Upper lobe of left lung (tissue), 6 donors: ENCODE measurements at regions not wholly inside any gene's neighbourhood (a gene's known extent, or its start where the extent isn't known, plus 50 kb on each side); places are given as distances from the start of the nearest gene placed in this dataset.

Source experiments
- ATAC-seq, 2 donors: fragments of 200-7000 bp; cut with Tn5 transposase; one replicate each; pipeline ENCODE4 v1.9.1; 2022; ENCODE audit warnings: mild to moderate bottlenecking in 2 of 2, moderate library complexity in 2 of 2; ENCODE audit not compliant: low FRiP score in 2 of 2
- DNase-seq, 2 donors: peaks; one replicate each; pipeline ENCODE4 v3.0.0-alpha.2; 2019 to 2020
- H3K27ac ChIP-seq, 4 donors: fragments of 200-600 bp; sonication (generic); one replicate each; pipeline ENCODE4 v1.5.1; 2016 to 2019
- H3K27me3 ChIP-seq, 4 donors: fragments of 200-600 bp; sonication (generic); one replicate each; pipeline ENCODE4 v1.5.1; 2017 to 2019
- H3K36me3 ChIP-seq, 4 donors: fragments of 200-600 bp; sonication (generic); one replicate each; pipeline ENCODE4 v1.5.1; 2016 to 2019
- H3K4me1 ChIP-seq, 4 donors: fragments of 200-600 bp; sonication (generic); one replicate each; pipeline ENCODE4 v1.5.1; 2018 to 2019
- H3K4me3 ChIP-seq, 4 donors: fragments of 200-600 bp; sonication (generic); one replicate each; pipeline ENCODE4 v1.5.1; 2017 to 2019; ENCODE audit warnings: mild to moderate bottlenecking in 2 of 4, moderate library complexity in 1 of 4
- H3K9me3 ChIP-seq, 4 donors: fragments of 200-600 bp; sonication (generic); one replicate each; pipeline ENCODE4 v1.5.1; 2018 to 2019
- EP300 ChIP-seq, 4 donors: sonication (generic); formaldehyde crosslinking; IDR thresholded peaks; one replicate each; pipeline ENCODE4 v1.5.1; 2017; ENCODE audit warnings: antibody characterized with exemption in 4 of 4, control low read depth in 2 of 4
- POLR2A ChIP-seq, 4 donors: fragments of 450-650 bp; IDR thresholded peaks; one replicate each; pipeline ENCODE4 v1.5.1; 2016 to 2017; ENCODE audit warnings: antibody characterized with exemption in 4 of 4, mild to moderate bottlenecking in 2 of 4
- POLR2AphosphoS5 ChIP-seq, 2 donors: sonication (generic); formaldehyde crosslinking; IDR thresholded peaks; one replicate each; pipeline ENCODE4 v1.5.1; 2017; ENCODE audit warnings: antibody characterized with exemption in 2 of 2
- WGBS, 2 donors: methylation state at CpG; one replicate each; pipeline ENCODE4 v1.1.5; 2017 to 2018; 5-methylcytosine and 5-hydroxymethylcytosine counted together
- TF ChIP-seq, protein P1 (sequence below), 6 experiments: fragments of 450-650 bp in 4 of 6; fragments of 200-600 bp in 2 of 6; sonication (generic) in 2 of 6; IDR thresholded peaks; one replicate each; pipeline ENCODE4 v1.5.1; 2016 to 2019; ENCODE audit warnings: antibody characterized with exemption in 6 of 6
- donor health status: DM: no; HTN: no; CAD: no; lungs with moderate emphysema.
- donor health status: DM: no; HTN: yes; CAD: no; lungs with severe emphysema.

DNA sequence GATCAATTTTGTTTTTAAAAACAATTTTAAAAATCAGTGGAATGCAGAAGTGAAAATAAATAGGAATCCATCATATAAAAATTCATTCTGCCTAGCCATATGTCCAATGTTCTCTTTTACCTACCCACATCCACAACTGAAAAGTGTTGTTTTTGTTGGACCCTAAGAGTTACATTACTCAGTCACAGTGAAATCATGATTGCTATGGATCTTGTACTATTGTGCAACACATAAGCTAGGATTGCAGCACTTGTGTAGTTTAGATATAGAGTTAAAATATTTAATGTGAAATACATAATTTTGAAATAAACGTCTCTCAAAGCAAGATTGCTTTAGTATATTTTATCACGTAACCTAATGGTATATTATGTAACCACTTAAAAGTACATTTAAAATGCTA, 213.3 kb upstream of the CLEC14A start:
- no peak for ATAC-seq
- H3K4me3 ChIP-seq: no peak overlapping the region
- DNase-seq: no peak
- TF ChIP-seq EP300 (IDR thresholded peaks at IDR 0.05) (no peak), POLR2AphosphoS5 (IDR thresholded peaks at IDR 0.05) (no peak), POLR2A (IDR thresholded peaks at IDR 0.05) (no peak)
- TF ChIP-seq, protein P1, sequence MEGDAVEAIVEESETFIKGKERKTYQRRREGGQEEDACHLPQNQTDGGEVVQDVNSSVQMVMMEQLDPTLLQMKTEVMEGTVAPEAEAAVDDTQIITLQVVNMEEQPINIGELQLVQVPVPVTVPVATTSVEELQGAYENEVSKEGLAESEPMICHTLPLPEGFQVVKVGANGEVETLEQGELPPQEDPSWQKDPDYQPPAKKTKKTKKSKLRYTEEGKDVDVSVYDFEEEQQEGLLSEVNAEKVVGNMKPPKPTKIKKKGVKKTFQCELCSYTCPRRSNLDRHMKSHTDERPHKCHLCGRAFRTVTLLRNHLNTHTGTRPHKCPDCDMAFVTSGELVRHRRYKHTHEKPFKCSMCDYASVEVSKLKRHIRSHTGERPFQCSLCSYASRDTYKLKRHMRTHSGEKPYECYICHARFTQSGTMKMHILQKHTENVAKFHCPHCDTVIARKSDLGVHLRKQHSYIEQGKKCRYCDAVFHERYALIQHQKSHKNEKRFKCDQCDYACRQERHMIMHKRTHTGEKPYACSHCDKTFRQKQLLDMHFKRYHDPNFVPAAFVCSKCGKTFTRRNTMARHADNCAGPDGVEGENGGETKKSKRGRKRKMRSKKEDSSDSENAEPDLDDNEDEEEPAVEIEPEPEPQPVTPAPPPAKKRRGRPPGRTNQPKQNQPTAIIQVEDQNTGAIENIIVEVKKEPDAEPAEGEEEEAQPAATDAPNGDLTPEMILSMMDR (IDR thresholded peaks at IDR 0.05): no peak
- H3K36me3 ChIP-seq: no peaks in the 10 kb centered on the region
- H3K27ac ChIP-seq: no peak overlapping the region
- 70 to 76% methylated on average over 2 of the region's 2 CpGs for WGBS, 2 donors
- H3K27me3 ChIP-seq: no peaks in the 10 kb centered on the region
- H3K9me3 ChIP-seq: no peaks in the 10 kb centered on the region
- no peaks in the 10 kb centered on the region for H3K4me1 ChIP-seq

DNA sequence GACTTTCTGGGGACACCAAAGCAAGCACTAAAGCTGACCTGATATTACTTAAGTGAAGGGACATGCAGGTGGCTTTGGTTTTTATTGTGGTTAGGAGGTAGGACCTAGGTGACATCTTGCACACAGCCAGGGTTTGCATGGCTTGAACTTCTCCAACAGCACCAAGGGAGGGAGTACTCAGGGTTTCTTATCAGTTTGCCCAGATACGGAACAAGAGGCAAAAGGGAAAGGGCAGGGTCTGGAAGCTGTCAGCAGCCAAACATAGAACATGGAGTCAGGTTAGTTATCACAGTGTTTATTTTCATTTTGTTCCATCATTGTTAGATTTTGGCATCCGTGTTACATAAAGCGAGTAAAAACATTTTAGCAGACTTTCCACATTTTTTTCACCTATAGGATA, 186.3 kb upstream of the CLEC14A start:
- Histone ChIP-seq H3K27me3 (no peaks in the 10 kb centered on the region), H3K36me3 (no peaks in the 10 kb centered on the region), H3K4me3 (no peak overlapping the region), H3K27ac (no peak overlapping the region), H3K4me1 (no peaks in the 10 kb centered on the region), H3K9me3 (peaks cover 0 to 22% (median 7%) of the 10 kb centered on the region in 4 donors)
- WGBS, 2 donors: 40 to 42% methylated on average over 3 of the region's 3 CpGs
- DNase-seq (no peak), ATAC-seq (no peak)
- TF ChIP-seq POLR2AphosphoS5 (IDR thresholded peaks at IDR 0.05) (peak in 1 of 2 donors; percentile 74), EP300 (IDR thresholded peaks at IDR 0.05) (peak in 2 of 4 donors; percentile 85 to 89), POLR2A (IDR thresholded peaks at IDR 0.05) (no peak)
- TF ChIP-seq, protein P1 (IDR thresholded peaks at IDR 0.05): peak in 1 of 6 experiments; percentile 33

DNA sequence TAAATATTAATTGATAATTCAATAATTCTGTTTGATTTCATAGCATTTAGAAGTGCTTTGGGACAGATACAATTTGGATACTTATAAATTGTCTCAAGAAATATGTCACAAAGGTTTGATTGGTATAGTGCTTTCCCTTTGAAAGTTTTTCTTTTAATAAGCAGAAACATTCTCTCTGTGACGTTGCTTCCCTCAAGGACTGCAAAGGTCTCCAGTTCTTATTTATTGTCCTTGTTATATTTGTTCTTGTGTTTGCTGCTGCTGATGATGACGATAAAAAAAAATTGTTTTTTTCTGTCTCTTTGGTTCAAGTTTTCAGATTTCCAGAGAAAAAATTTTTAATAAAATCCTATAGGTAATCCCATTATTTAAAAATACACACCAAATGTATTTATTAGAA, 176.3 kb upstream of the CLEC14A start:
- Histone ChIP-seq H3K36me3 (no peaks in the 10 kb centered on the region), H3K27me3 (no peaks in the 10 kb centered on the region), H3K4me3 (no peak overlapping the region), H3K4me1 (no peaks in the 10 kb centered on the region), H3K9me3 (no peaks in the 10 kb centered on the region), H3K27ac (no peak overlapping the region)
- no peak for TF ChIP-seq EP300 (IDR thresholded peaks at IDR 0.05)
- TF ChIP-seq POLR2AphosphoS5 (IDR thresholded peaks at IDR 0.05): no peak
- 85 to 90% methylated on average over 2 of the region's 2 CpGs for WGBS, 2 donors
- DNase-seq (no peak), ATAC-seq (no peak)

DNA sequence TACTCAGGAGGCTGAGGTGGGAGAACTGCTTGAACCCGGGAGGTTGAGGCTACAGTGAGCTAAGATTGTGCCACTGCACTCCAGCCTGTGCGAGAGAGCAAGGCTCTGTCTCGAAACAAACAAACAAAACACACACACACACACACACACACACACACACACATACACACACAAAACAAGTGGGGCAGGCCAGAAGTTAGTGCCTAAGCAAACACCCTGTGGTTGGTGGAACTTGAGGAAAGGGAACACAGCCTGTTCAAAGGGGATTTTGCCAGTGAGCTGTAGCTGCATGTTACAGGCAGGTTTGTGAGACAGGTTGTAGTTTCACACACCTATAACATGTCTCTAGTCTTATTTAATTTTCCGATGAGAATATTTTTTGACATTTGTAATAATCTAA, 175.3 kb upstream of the CLEC14A start:
- DNase-seq (no peak), ATAC-seq (no peak)
- Histone ChIP-seq H3K4me1 (no peaks in the 10 kb centered on the region), H3K4me3 (no peak overlapping the region), H3K36me3 (no peaks in the 10 kb centered on the region), H3K9me3 (no peaks in the 10 kb centered on the region), H3K27me3 (no peaks in the 10 kb centered on the region), H3K27ac (no peak overlapping the region)
- WGBS, 2 donors: 77 to 86% methylated on average over 3 to 4 of the region's 4 CpGs
- TF ChIP-seq, protein P1 (IDR thresholded peaks at IDR 0.05): no peak
- no peak for TF ChIP-seq POLR2A (IDR thresholded peaks at IDR 0.05)
- no peak for TF ChIP-seq EP300 (IDR thresholded peaks at IDR 0.05)
- no peak for TF ChIP-seq POLR2AphosphoS5 (IDR thresholded peaks at IDR 0.05)

DNA sequence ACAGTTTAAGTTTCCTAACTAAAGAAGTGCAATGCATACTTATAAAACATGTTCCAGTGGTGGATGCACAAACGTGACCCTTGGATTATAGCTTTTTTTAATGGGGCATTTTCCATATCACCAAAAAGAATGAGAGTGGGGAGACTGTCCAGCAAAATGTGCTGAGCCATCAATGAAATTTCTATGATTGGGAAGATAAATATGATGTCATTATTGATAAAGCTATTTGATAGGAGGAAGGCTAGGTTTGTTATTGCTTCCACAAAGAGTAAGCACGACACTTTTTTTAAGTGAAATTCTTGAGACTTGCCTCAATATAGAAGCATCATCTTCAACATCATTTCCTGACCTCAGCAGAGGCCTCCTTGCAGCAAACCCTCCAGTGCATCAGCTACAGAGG, 174.6 kb upstream of the CLEC14A start:
- no peaks in the 10 kb centered on the region for H3K4me1 ChIP-seq
- H3K4me3 ChIP-seq: no peak overlapping the region
- H3K9me3 ChIP-seq: no peaks in the 10 kb centered on the region
- no peaks in the 10 kb centered on the region for H3K36me3 ChIP-seq
- WGBS, 2 donors: 81 to 90% methylated on average over 2 of the region's 2 CpGs
- DNase-seq (no peak), ATAC-seq (no peak)
- no peak overlapping the region for H3K27ac ChIP-seq
- TF ChIP-seq EP300 (IDR thresholded peaks at IDR 0.05) (no peak), POLR2A (IDR thresholded peaks at IDR 0.05) (no peak), POLR2AphosphoS5 (IDR thresholded peaks at IDR 0.05) (no peak)
- no peaks in the 10 kb centered on the region for H3K27me3 ChIP-seq

DNA sequence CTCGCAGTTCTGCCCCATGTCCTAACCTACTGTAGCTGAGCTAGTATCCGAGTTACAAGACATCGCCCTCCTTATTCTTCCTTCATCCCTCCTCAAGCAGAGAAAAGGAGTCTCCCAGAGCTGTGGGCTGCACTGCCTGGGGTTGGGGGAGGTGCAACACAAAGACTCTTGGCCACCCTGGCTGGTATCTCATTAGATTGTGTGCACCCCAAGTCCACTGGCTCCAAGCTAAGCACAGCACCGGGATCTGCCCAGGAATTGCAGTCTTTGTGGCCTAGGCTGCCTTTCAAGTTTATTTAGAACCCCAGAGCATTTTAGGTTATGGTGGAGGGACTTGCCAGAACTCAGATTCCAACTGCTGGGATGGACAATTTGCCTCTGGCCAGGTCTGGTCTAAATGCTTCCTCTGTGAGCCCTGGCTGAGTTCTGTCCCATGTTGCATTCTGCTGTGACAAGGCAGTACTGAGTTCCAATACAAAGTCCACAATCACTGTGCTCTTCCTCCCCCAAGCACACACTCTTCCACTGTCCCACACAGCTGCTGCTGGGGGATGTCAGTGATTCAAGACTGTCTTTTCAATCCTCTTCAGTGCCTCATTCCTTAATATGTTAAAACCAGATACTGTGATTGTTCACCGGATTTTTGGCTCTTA, 169.6 kb upstream of the CLEC14A start:
- no peaks in the 10 kb centered on the region for H3K27me3 ChIP-seq
- peaks cover 5 to 14% (median 7%) of the 10 kb centered on the region in 4 donors for H3K9me3 ChIP-seq
- no peak for ATAC-seq
- no peak for TF ChIP-seq EP300 (IDR thresholded peaks at IDR 0.05)
- no peak for TF ChIP-seq POLR2AphosphoS5 (IDR thresholded peaks at IDR 0.05)
- no peak for TF ChIP-seq POLR2A (IDR thresholded peaks at IDR 0.05)
- TF ChIP-seq, protein P1 (IDR thresholded peaks at IDR 0.05): no peak
- no peak for DNase-seq
- H3K36me3 ChIP-seq: no peaks in the 10 kb centered on the region
- no peak overlapping the region for H3K4me3 ChIP-seq
- no peaks in the 10 kb centered on the region for H3K4me1 ChIP-seq
- no peak overlapping the region for H3K27ac ChIP-seq
- WGBS, 2 donors: 95 to 96% methylated on average over 4 to 5 of the region's 5 CpGs
